GM18520 (cell line): ENCODE measurements at regions not wholly inside any gene's neighbourhood (a gene's known extent, or its start where the extent isn't known, plus 50 kb on each side); places are given as distances from the start of the nearest gene placed in this dataset.

Experiments
- ATAC-seq: cut with Tn5 transposase; IDR thresholded peaks from one replicate; pipeline ENCODE4 v1.9.1; 2021; ENCODE audit not compliant: unreplicated experiment

- ATAC-seq, result no peak
Observed at GRCh38 chr5:88144219-88145001, 124.2 kb downstream of the TMEM161B start.

- no peak for ATAC-seq
Observed at GRCh38 chr5:88143693-88144218, 124.9 kb downstream of the TMEM161B start.

GRCh38 chr5:88142886-88143692, 125.6 kb downstream of the TMEM161B start:
- ATAC-seq, result no peak

- no peak for ATAC-seq
Observed at GRCh38 chr5:88142636-88142885, 126.1 kb downstream of the TMEM161B start.

- peak; percentile 93 for ATAC-seq
Observed at GRCh38 chr5:88140856-88141752, 127.5 kb downstream of the TMEM161B start.

GRCh38 chr5:88140396-88140855, 128.2 kb downstream of the TMEM161B start:
- no peak for ATAC-seq

GRCh38 chr5:88130211-88130815, 138.3 kb downstream of the TMEM161B start:
- no peak for ATAC-seq

GRCh38 chr5:88128813-88129212, 139.8 kb downstream of the TMEM161B start:
- no peak for ATAC-seq

GRCh38 chr5:88119535-88120125, 149.0 kb downstream of the TMEM161B start:
- ATAC-seq, result no peak

GRCh38 chr5:88118179-88118578, 150.5 kb downstream of the TMEM161B start:
- ATAC-seq, result no peak

GRCh38 chr5:88117546-88117945, 151.1 kb downstream of the TMEM161B start:
- no peak for ATAC-seq

GRCh38 chr5:88116396-88116795, 152.2 kb downstream of the TMEM161B start:
- ATAC-seq, result no peak

- no peak for ATAC-seq
Observed at GRCh38 chr5:88115211-88115610, 153.4 kb downstream of the TMEM161B start.

GRCh38 chr5:88113429-88113828, 155.2 kb downstream of the TMEM161B start:
- no peak for ATAC-seq

- no peak for ATAC-seq
Observed at GRCh38 chr5:88109818-88110217, 158.8 kb downstream of the TMEM161B start.

- ATAC-seq, result no peak
Observed at GRCh38 chr5:88108490-88109279, 160.0 kb downstream of the TMEM161B start.

GRCh38 chr5:88094906-88095496, 173.6 kb downstream of the TMEM161B start:
- ATAC-seq, result no peak

- ATAC-seq, result no peak
Observed at GRCh38 chr5:88094403-88094802, 174.2 kb downstream of the TMEM161B start.

- no peak for ATAC-seq
Observed at GRCh38 chr5:88093765-88094164, 174.9 kb downstream of the TMEM161B start.
